ENCODE measurements at regions not wholly inside any gene's neighbourhood (a gene's known extent, or its start where the extent isn't known, plus 50 kb on each side); places are given as distances from the start of the nearest gene placed in this dataset.

GRCh38 chr1:55286856-55287602 lies 71.9 kb upstream of the USP24 start:
- DNase-seq (ENCODE audit: low read depth): peak; percentile 10
- no peak overlapping the region for H3K4me3 ChIP-seq (ENCODE audit: low read depth, low read length)
- TF ChIP-seq CTCF (IDR thresholded peaks at IDR 0.05; ENCODE audit: insufficient read depth, low read depth, low read length, missing control alignments): no peak

DNA sequence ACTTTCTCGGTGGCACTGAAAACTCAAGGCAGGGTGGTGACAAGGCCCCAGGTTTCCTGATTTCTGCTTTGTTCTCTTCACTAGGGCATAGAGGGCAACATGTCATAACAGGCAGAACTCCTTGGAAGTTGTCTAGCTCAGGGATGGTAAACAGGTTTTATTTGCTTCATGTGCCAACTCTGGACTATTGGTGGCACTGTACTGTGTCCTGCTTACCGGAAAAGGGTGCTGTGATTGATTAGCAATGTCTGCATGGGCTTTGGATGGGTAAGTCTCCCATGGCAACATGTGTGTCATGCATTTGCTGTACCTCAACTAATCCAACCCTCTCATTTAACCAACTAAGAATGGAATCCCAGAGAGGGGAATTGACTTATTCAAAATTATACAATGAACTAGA lies 70.7 kb upstream of the USP24 start:
- DNase-seq (ENCODE audit: low read depth): peak; percentile 11
- H3K4me3 ChIP-seq (ENCODE audit: low read depth, low read length): no peak overlapping the region
- no peak for TF ChIP-seq CTCF (IDR thresholded peaks at IDR 0.05; ENCODE audit: insufficient read depth, low read depth, low read length, missing control alignments)

- DNase-seq (ENCODE audit: low read depth): peak; percentile 53
- peak; percentile 52 for TF ChIP-seq CTCF (IDR thresholded peaks at IDR 0.05; ENCODE audit: insufficient read depth, low read depth, low read length, missing control alignments)
- H3K4me3 ChIP-seq (ENCODE audit: low read depth, low read length): no peak overlapping the region
Measured at GRCh38 chr1:55284856-55285255, 69.7 kb upstream of the USP24 start.

- no peak for TF ChIP-seq CTCF (IDR thresholded peaks at IDR 0.05; ENCODE audit: insufficient read depth, low read depth, low read length, missing control alignments)
Measured at GRCh38 chr1:55282058-55282457, 66.9 kb upstream of the USP24 start.

DNA sequence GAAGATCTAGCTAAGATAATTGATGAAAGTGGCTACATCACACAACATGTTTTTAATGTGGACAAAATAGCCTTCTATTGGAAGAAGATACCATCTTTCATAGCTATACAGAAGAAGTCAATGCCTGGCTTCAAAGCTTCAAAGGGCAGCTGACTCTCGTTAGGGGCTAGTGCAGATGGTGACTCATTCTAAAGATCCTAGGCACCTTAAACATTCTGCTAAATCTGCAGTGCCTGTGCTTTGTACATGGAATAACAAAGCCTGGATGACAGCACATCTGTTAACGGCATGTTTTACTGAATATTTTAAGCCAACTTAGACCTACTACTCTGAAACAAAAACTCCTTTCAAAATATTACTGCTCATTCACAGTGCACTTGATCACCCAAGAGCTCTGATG lies 65.6 kb upstream of the USP24 start:
- DNase-seq (ENCODE audit: low read depth): no peak
- H3K4me3 ChIP-seq (ENCODE audit: low read depth, low read length): no peak overlapping the region
- TF ChIP-seq CTCF (IDR thresholded peaks at IDR 0.05; ENCODE audit: insufficient read depth, low read depth, low read length, missing control alignments): no peak

More at GRCh38 chr1:55282058-55282457, 66.9 kb upstream of the USP24 start:
- no peak overlapping the region for H3K4me3 ChIP-seq (ENCODE audit: low read depth, low read length)
- DNase-seq (ENCODE audit: low read depth): no peak

GRCh38 chr1:55279627-55280026 lies 64.5 kb upstream of the USP24 start:
- H3K4me3 ChIP-seq (ENCODE audit: low read depth, low read length): no peak overlapping the region
- no peak for TF ChIP-seq CTCF (IDR thresholded peaks at IDR 0.05; ENCODE audit: insufficient read depth, low read depth, low read length, missing control alignments)
- DNase-seq (ENCODE audit: low read depth): no peak

GRCh38 chr1:55278378-55278777 lies 63.2 kb upstream of the USP24 start:
- DNase-seq (ENCODE audit: low read depth): no peak
- H3K4me3 ChIP-seq (ENCODE audit: low read depth, low read length): no peak overlapping the region
- TF ChIP-seq CTCF (IDR thresholded peaks at IDR 0.05; ENCODE audit: insufficient read depth, low read depth, low read length, missing control alignments): no peak
